ENCODE measurements at regions not wholly inside any gene's neighbourhood (a gene's known extent, or its start where the extent isn't known, plus 50 kb on each side); places are given as distances from the start of the nearest gene placed in this dataset.

DNA sequence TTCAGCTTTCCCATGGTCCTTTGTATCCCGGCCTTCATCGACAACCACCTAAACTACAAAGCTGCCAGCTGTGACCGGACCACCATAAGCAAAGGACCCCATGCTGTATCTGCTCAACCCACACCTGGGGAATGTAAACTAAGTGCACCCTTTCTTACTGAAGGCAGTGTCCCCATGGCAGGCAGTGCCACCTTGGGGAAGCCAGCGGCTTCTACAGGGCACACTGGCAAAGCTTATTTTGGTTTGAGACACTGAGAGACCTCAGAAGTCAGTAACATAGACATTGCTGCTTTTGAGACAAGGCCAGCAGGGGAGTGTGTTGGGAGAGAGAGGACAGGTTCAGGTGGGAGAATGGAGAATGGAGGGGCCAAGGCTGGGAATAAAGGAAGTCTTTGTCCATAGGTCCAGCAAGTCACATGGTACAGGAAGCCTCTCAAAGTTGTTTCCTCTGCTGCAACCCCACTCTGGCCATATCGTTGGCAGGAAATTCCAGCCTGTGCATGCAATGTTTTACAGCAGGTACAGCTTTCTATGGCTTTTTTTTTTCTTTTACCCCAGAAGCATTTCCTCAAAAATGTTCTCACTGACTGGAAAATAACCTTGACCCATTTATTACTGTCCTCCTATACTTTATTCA lies 85.9 kb upstream of the NPVF start:
- TF ChIP-seq, protein P1, sequence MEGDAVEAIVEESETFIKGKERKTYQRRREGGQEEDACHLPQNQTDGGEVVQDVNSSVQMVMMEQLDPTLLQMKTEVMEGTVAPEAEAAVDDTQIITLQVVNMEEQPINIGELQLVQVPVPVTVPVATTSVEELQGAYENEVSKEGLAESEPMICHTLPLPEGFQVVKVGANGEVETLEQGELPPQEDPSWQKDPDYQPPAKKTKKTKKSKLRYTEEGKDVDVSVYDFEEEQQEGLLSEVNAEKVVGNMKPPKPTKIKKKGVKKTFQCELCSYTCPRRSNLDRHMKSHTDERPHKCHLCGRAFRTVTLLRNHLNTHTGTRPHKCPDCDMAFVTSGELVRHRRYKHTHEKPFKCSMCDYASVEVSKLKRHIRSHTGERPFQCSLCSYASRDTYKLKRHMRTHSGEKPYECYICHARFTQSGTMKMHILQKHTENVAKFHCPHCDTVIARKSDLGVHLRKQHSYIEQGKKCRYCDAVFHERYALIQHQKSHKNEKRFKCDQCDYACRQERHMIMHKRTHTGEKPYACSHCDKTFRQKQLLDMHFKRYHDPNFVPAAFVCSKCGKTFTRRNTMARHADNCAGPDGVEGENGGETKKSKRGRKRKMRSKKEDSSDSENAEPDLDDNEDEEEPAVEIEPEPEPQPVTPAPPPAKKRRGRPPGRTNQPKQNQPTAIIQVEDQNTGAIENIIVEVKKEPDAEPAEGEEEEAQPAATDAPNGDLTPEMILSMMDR (IDR thresholded peaks at IDR 0.05): no peak
- no peak for TF ChIP-seq POLR2A (IDR thresholded peaks at IDR 0.05)

All from testis (tissue), 2 donors.